Lower lobe of right lung (tissue), 2 donors: ENCODE measurements at regions not wholly inside any gene's neighbourhood (a gene's known extent, or its start where the extent isn't known, plus 50 kb on each side); places are given as distances from the start of the nearest gene placed in this dataset.

ENCODE experiments used
- ATAC-seq, 2 donors: fragments of 200-7000 bp; cut with Tn5 transposase; one replicate each; pipeline ENCODE4 v1.9.1; 2020 to 2022; ENCODE audit warnings: mild to moderate bottlenecking in 2 of 2, moderate library complexity in 2 of 2
- DNase-seq: peaks from one replicate; pipeline ENCODE4 v3.0.0-alpha.2; 2020
- H3K27ac ChIP-seq: fragments of 200-600 bp; one replicate; pipeline ENCODE4 v1.8.0; 2022
- H3K27me3 ChIP-seq: fragments of 200-600 bp; one replicate; pipeline ENCODE4 v1.8.0; 2022; ENCODE audit warnings: low read depth
- H3K36me3 ChIP-seq: fragments of 200-600 bp; one replicate; pipeline ENCODE4 v1.8.0; 2022; ENCODE audit warnings: mild to moderate bottlenecking
- H3K4me1 ChIP-seq: fragments of 200-600 bp; one replicate; pipeline ENCODE4 v1.8.0; 2022
- H3K4me3 ChIP-seq: fragments of 200-600 bp; one replicate; pipeline ENCODE4 v1.8.0; 2022; ENCODE audit warnings: mild to moderate bottlenecking
- H3K9me3 ChIP-seq: fragments of 200-600 bp; one replicate; pipeline ENCODE4 v1.8.0; 2022
- intact Hi-C: fragments of 100-400 bp; cut with DNase I; formaldehyde crosslinking; loops from one replicate; pipeline ENCODE4 v1.11.0; 2022
- TF ChIP-seq, protein P1 (sequence below): fragments of 200-600 bp; IDR thresholded peaks from one replicate; pipeline ENCODE4 v1.8.0; 2022; ENCODE audit warnings: antibody characterized with exemption, mild to moderate bottlenecking
- donor health status: DM: no; HTN: yes; CAD: no; lungs with severe emphysema.

DNA sequence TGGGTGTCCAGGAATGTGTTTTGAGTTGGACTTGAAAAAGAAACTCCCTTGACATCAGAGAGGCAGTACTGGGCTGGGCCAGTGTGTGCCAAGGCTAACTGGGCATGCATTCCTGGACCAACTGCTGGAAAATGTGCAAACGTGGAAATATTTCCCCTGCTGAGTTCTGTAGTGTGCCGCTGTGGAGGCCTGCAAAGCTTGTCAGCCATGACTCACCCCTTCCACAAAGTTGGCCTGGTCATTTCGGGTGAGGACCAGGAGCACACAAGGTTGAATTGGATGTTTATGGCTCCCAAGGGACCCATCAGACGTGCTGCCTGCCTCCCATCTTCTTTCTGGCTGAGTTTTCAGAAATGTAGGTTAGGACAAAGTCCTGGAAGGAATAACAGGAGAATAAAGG lies 513.1 kb downstream of the MIAT start:
- no peaks in the 10 kb centered on the region for H3K9me3 ChIP-seq
- peaks cover 6% of the 10 kb centered on the region for H3K27me3 ChIP-seq
- no peak overlapping the region for H3K4me3 ChIP-seq
- TF ChIP-seq, protein P1, sequence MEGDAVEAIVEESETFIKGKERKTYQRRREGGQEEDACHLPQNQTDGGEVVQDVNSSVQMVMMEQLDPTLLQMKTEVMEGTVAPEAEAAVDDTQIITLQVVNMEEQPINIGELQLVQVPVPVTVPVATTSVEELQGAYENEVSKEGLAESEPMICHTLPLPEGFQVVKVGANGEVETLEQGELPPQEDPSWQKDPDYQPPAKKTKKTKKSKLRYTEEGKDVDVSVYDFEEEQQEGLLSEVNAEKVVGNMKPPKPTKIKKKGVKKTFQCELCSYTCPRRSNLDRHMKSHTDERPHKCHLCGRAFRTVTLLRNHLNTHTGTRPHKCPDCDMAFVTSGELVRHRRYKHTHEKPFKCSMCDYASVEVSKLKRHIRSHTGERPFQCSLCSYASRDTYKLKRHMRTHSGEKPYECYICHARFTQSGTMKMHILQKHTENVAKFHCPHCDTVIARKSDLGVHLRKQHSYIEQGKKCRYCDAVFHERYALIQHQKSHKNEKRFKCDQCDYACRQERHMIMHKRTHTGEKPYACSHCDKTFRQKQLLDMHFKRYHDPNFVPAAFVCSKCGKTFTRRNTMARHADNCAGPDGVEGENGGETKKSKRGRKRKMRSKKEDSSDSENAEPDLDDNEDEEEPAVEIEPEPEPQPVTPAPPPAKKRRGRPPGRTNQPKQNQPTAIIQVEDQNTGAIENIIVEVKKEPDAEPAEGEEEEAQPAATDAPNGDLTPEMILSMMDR = no peak
- no peak for ATAC-seq
- no peak overlapping the region for H3K27ac ChIP-seq
- H3K36me3 ChIP-seq = no peaks in the 10 kb centered on the region
- DNase-seq = no peak
- no peaks in the 10 kb centered on the region for H3K4me1 ChIP-seq
- intact Hi-C loops = no loop called here

DNA sequence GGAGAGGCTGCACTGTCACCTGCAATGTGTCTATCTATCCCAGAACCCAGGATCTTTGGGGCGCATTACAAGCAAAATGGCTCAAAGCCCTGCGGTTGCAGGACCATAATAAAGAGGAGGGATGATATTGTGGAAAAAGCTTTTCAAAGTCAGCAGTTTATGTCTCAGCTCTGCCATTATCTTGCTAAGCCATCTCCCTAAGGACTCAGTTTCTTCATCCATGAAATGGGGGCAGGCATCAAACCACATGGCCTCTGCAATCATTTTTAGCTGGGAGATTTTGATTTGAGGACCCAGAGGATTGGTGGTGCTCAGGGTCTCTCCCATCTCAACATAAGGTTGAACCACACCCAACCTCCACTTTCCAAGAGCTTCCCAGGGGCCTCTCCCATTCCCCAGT lies 513.8 kb downstream of the MIAT start:
- no peaks in the 10 kb centered on the region for H3K36me3 ChIP-seq
- H3K4me3 ChIP-seq = no peak overlapping the region
- intact Hi-C loops = no loop called here
- no peak overlapping the region for H3K27ac ChIP-seq
- H3K9me3 ChIP-seq = no peaks in the 10 kb centered on the region
- TF ChIP-seq, protein P1 = no peak
- H3K4me1 ChIP-seq = no peaks in the 10 kb centered on the region
- no peak for DNase-seq
- ATAC-seq = no peak
- peaks cover 7% of the 10 kb centered on the region for H3K27me3 ChIP-seq

DNA sequence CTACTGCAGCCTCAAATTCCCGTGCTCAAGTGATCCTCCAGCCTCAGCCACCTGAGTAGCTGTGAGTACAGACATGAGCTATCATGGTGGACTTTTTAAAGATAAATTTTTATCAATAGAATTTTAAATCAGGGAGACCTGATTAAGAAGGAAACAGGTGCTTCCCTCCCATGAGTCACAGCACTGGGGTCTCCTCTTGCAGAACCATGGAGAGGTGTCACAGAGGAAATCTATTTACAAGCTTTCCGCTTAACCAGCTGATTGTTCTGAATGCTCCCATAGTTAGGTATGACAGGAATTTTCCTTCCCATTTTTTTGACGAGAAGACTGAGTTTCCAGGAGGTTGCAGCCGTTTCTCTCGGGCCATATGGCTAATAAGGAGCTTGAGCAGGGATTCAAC lies 516.1 kb downstream of the MIAT start:
- peaks cover 5% of the 10 kb centered on the region for H3K27me3 ChIP-seq
- no peak overlapping the region for H3K27ac ChIP-seq
- DNase-seq (no peak), ATAC-seq (no peak)
- no peaks in the 10 kb centered on the region for H3K4me1 ChIP-seq
- H3K4me3 ChIP-seq = no peak overlapping the region
- intact Hi-C loops = no loop called here
- H3K9me3 ChIP-seq = no peaks in the 10 kb centered on the region
- H3K36me3 ChIP-seq = no peaks in the 10 kb centered on the region
- TF ChIP-seq, protein P1 = no peak

DNA sequence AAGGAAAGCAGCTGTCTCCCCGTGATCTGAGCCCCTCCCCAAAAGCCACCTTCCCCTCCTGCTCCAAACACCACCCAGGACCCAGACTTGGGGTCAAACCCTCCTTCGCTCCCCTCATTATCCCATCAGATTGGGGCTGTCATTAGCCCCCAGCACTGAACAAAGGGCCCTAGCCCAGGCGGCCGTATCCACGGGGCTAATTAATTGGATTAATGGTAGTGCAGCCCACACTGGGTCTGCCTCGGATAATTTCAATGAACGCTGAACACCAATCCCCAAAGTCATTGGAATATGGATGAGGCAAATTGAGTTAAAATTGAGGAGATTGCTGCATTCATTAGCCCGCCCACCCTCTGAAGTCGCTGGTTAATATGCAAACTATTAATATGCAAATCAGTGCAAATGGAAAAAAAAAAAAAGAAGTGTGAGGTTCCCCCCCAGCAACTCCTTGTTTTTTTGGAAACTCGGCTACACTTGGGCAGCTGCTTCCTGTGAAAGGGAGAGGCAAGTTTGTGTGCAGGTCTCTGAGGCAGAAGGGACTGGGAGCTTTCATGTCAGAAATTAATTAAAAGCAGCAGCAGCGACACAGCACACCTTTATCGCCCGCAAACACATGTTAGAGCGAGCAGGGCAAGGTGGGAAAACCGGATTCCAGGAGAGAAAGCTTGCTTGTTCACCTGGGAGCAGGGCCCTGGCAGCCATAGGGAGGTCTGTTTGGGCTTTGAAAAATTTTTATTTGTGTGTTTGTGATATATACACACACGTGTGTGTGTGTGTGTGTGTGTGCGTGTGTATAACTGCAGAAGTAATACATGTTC lies 517.8 kb downstream of the MIAT start:
- H3K4me3 ChIP-seq = no peak overlapping the region
- H3K4me1 ChIP-seq = no peaks in the 10 kb centered on the region
- no peak for ATAC-seq
- H3K27ac ChIP-seq = no peak overlapping the region
- TF ChIP-seq, protein P1 = no peak
- no peaks in the 10 kb centered on the region for H3K9me3 ChIP-seq
- peaks cover 5% of the 10 kb centered on the region for H3K27me3 ChIP-seq
- intact Hi-C loops = no loop called here
- H3K36me3 ChIP-seq = no peaks in the 10 kb centered on the region
- no peak for DNase-seq

DNA sequence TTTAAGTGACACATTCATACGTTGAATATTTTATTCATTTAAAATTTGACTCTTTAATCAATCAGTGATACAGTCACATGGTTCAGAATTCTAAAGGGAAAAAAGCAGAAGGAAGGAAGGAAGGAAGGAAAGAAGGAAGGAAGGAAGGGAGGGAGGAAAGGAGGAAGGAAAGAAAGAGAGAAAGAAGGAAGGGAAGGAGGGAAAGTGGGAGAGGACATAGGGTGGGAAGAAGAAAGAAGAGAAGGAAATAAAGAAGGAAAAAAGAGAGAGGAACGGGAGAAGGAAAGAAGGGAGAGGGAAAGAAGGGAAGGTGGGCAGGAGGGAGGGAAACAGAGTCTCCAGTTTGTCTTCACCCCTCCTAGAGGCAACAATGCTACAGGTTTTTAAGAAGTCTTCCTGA lies 518.6 kb downstream of the MIAT start:
- no peak for DNase-seq
- Histone ChIP-seq H3K4me3 (no peak overlapping the region), H3K27me3 (peaks cover 5% of the 10 kb centered on the region), H3K9me3 (no peaks in the 10 kb centered on the region), H3K36me3 (no peaks in the 10 kb centered on the region), H3K27ac (no peak overlapping the region), H3K4me1 (no peaks in the 10 kb centered on the region)
- no peak for ATAC-seq
- intact Hi-C loops = no loop called here
- TF ChIP-seq, protein P1 = no peak
